HEK293 (cell line): ENCODE measurements at regions not wholly inside any gene's neighbourhood (a gene's known extent, or its start where the extent isn't known, plus 50 kb on each side); places are given as distances from the start of the nearest gene placed in this dataset.

ENCODE experiments used
- FEZF1 ChIP-seq: fragments of 450-650 bp; formaldehyde crosslinking; IDR thresholded peaks from 2 replicates; pipeline ENCODE4 v1.5.1; 2016; ENCODE audit warnings: missing biosample characterization, missing genetic modification characterization
- KLF10 ChIP-seq: fragments of 450-650 bp; IDR thresholded peaks from 2 replicates; pipeline ENCODE4 v1.5.1; 2018; ENCODE audit warnings: missing biosample characterization, mild to moderate bottlenecking, missing genetic modification characterization
- KLF7 ChIP-seq: fragments of 450-650 bp; formaldehyde crosslinking; IDR thresholded peaks from 2 replicates; pipeline ENCODE4 v1.5.1; 2016; ENCODE audit warnings: missing biosample characterization, missing genetic modification characterization, borderline replicate concordance
- KLF9 ChIP-seq: fragments of 450-650 bp; formaldehyde crosslinking; IDR thresholded peaks from 2 replicates; pipeline ENCODE4 v1.5.1; 2016; ENCODE audit warnings: missing biosample characterization, missing genetic modification characterization, low read depth
- OSR2 ChIP-seq: fragments of 450-650 bp; formaldehyde crosslinking; IDR thresholded peaks from 2 replicates; pipeline ENCODE4 v1.5.1; 2016; ENCODE audit warnings: missing biosample characterization, missing genetic modification characterization
- PRDM10 ChIP-seq: fragments of 450-650 bp; formaldehyde crosslinking; IDR thresholded peaks from 2 replicates; pipeline ENCODE4 v1.5.1; 2016; ENCODE audit warnings: missing biosample characterization, missing genetic modification characterization
- SP3 ChIP-seq: fragments of 450-650 bp; formaldehyde crosslinking; IDR thresholded peaks from 2 replicates; pipeline ENCODE4 v1.5.1; 2016; ENCODE audit warnings: missing biosample characterization, missing genetic modification characterization
- ZFP37 ChIP-seq: fragments of 450-650 bp; formaldehyde crosslinking; IDR thresholded peaks from 2 replicates; pipeline ENCODE4 v1.5.1; 2016; ENCODE audit warnings: missing biosample characterization, missing genetic modification characterization
- ZNF239 ChIP-seq: fragments of 450-650 bp; formaldehyde crosslinking; IDR thresholded peaks from 2 replicates; pipeline ENCODE4 v1.5.1; 2016; ENCODE audit warnings: missing biosample characterization, missing genetic modification characterization
- ZNF26 ChIP-seq: fragments of 450-650 bp; formaldehyde crosslinking; IDR thresholded peaks from 2 replicates; pipeline ENCODE4 v1.5.1; 2016; ENCODE audit warnings: missing biosample characterization, missing genetic modification characterization
- ZNF335 ChIP-seq: fragments of 450-650 bp; formaldehyde crosslinking; conservative IDR thresholded peaks from 2 replicates; pipeline ENCODE4 v1.5.1; 2016; ENCODE audit warnings: missing biosample characterization, missing genetic modification characterization
- ZNF394 ChIP-seq: fragments of 450-650 bp; formaldehyde crosslinking; IDR thresholded peaks from 2 replicates; pipeline ENCODE4 v1.5.1; 2016; ENCODE audit warnings: missing biosample characterization, missing genetic modification characterization, mild to moderate bottlenecking, moderate library complexity, borderline replicate concordance
- ZNF398 ChIP-seq: fragments of 450-650 bp; formaldehyde crosslinking; IDR thresholded peaks from 2 replicates; pipeline ENCODE4 v1.5.1; 2017; ENCODE audit warnings: missing biosample characterization, missing genetic modification characterization
- ZNF416 ChIP-seq: fragments of 450-650 bp; formaldehyde crosslinking; IDR thresholded peaks from 2 replicates; pipeline ENCODE4 v1.5.1; 2016; ENCODE audit warnings: missing biosample characterization, missing genetic modification characterization
- ZNF426 ChIP-seq: fragments of 450-650 bp; formaldehyde crosslinking; IDR thresholded peaks from 2 replicates; pipeline ENCODE4 v1.5.1; 2017; ENCODE audit warnings: missing biosample characterization, missing genetic modification characterization, mild to moderate bottlenecking, inconsistent platforms, moderate library complexity
- ZNF488 ChIP-seq: fragments of 450-650 bp; formaldehyde crosslinking; IDR thresholded peaks from 2 replicates; pipeline ENCODE4 v1.5.1; 2016; ENCODE audit warnings: missing biosample characterization, missing genetic modification characterization
- ZNF623 ChIP-seq: fragments of 450-650 bp; formaldehyde crosslinking; IDR thresholded peaks from 2 replicates; pipeline ENCODE4 v1.5.1; 2016; ENCODE audit warnings: missing biosample characterization, missing genetic modification characterization
- ZNF626 ChIP-seq: fragments of 450-650 bp; sonication (Bioruptor Pico); formaldehyde crosslinking; IDR thresholded peaks from 2 replicates; pipeline ENCODE4 v1.5.1; 2018; ENCODE audit warnings: missing biosample characterization, missing genetic modification characterization, inconsistent platforms
- ZNF645 ChIP-seq: fragments of 450-650 bp; formaldehyde crosslinking; IDR thresholded peaks from 2 replicates; pipeline ENCODE4; 2016; ENCODE audit warnings: missing biosample characterization, missing genetic modification characterization
- ZNF660 ChIP-seq: fragments of 450-650 bp; IDR thresholded peaks from 2 replicates; pipeline ENCODE4 v1.5.1; 2018; ENCODE audit warnings: missing biosample characterization, mild to moderate bottlenecking, missing genetic modification characterization
- ZNF76 ChIP-seq: fragments of 450-650 bp; formaldehyde crosslinking; IDR thresholded peaks from 2 replicates; pipeline ENCODE4; 2016; ENCODE audit warnings: low read depth, missing biosample characterization, missing genetic modification characterization, borderline replicate concordance
- ZNF768 ChIP-seq: fragments of 450-650 bp; formaldehyde crosslinking; IDR thresholded peaks from 2 replicates; pipeline ENCODE4 v1.5.1; 2018; ENCODE audit warnings: missing biosample characterization, mild to moderate bottlenecking, missing genetic modification characterization
- ZNF843 ChIP-seq: fragments of 450-650 bp; formaldehyde crosslinking; IDR thresholded peaks from 2 replicates; pipeline ENCODE4 v1.5.1; 2016; ENCODE audit warnings: missing biosample characterization, missing genetic modification characterization
- ZSCAN5A ChIP-seq: fragments of 450-650 bp; formaldehyde crosslinking; IDR thresholded peaks from 2 replicates; pipeline ENCODE4 v1.5.1; 2016; ENCODE audit warnings: missing biosample characterization, missing genetic modification characterization

GRCh38 chr2:207337234-207338219 is 171.8 kb upstream of the KLF7 start (continued):
- TF ChIP-seq KLF10 (peak; percentile 95), FEZF1 (tag by site-specific recombination) (peak; percentile 78), ZNF394 (tag by site-specific recombination) (peak; percentile 57), ZNF398 (tag by site-specific recombination) (peak; percentile 56; the same call in 1 of the 2 replicates), ZNF768 (0 out of 2 replicates have a peak, but pooled peaks have one; percentile 3), OSR2 (tag by site-specific recombination) (peak; percentile 56; the same call in 1 of the 2 replicates), PRDM10 (tag by site-specific recombination) (peak; percentile 77), ZFP37 (tag by site-specific recombination) (0 out of 2 replicates have a peak, but pooled peaks have one; percentile 45), ZNF26 (tag by site-specific recombination) (no peak), SP3 (peak; percentile 32), ZNF645 (tag by site-specific recombination) (no peak), ZNF335 (peak; percentile 54), ZNF623 (tag by site-specific recombination) (no peak), ZNF239 (tag by site-specific recombination) (no peak), ZNF416 (tag by site-specific recombination) (no peak), ZNF626 (tag by site-specific recombination) (no peak), ZNF76 (tag by site-specific recombination) (0 out of 2 replicates have a peak, but pooled peaks have one; percentile 13), KLF7 (tag by site-specific recombination) (no peak), ZNF488 (tag by site-specific recombination) (no peak), ZSCAN5A (tag by site-specific recombination) (no peak), ZNF426 (no peak), KLF9 (tag by site-specific recombination) (peak; percentile 46; the same call in 1 of the 2 replicates), ZNF843 (tag by site-specific recombination) (peak; percentile 63; the same call in 1 of the 2 replicates), ZNF660 (tag by site-specific recombination) (peak; percentile 55; the same call in 1 of the 2 replicates)
- TF ChIP-seq, all 188 proteins: peak for 50
